HG03175 (cell line): ENCODE measurements at regions not wholly inside any gene's neighbourhood (a gene's known extent, or its start where the extent isn't known, plus 50 kb on each side); places are given as distances from the start of the nearest gene placed in this dataset.
"Not testable (repeated sequence)": the region's sequence is repeated elsewhere in the genome, so short reads cannot be mapped to it uniquely, and the experiment has no call there.

ENCODE experiments used
- ATAC-seq: cut with Tn5 transposase; IDR thresholded peaks from one replicate; pipeline ENCODE4 v1.9.1; 2021; ENCODE audit warnings: mild to moderate bottlenecking, moderate library complexity; ENCODE audit not compliant: unreplicated experiment

- ATAC-seq, result no peak
Observed at GRCh38 chr4:127518046-127518445, 114.7 kb upstream of the INTU start.

GRCh38 chr4:127521463-127521862 lies 111.3 kb upstream of the INTU start:
- ATAC-seq, result no peak

- ATAC-seq, result no peak
Observed at GRCh38 chr4:127523369-127523768, 109.4 kb upstream of the INTU start.

GRCh38 chr4:127525608-127526007 lies 107.1 kb upstream of the INTU start:
- no peak for ATAC-seq

GRCh38 chr4:127528302-127528701 lies 104.5 kb upstream of the INTU start:
- ATAC-seq, result no peak

- not testable (repeated sequence) for ATAC-seq
Observed at GRCh38 chr4:127529879-127530278, 102.9 kb upstream of the INTU start.

- ATAC-seq, result no peak
Observed at GRCh38 chr4:127533028-127533700, 99.6 kb upstream of the INTU start.

GRCh38 chr4:127534041-127534825 lies 98.5 kb upstream of the INTU start:
- no peak for ATAC-seq

GRCh38 chr4:127538016-127538415 lies 94.7 kb upstream of the INTU start:
- no peak for ATAC-seq

GRCh38 chr4:127540497-127541025 lies 92.2 kb upstream of the INTU start:
- no peak for ATAC-seq

- ATAC-seq, result no peak
Observed at GRCh38 chr4:127545271-127545670, 87.5 kb upstream of the INTU start.

- ATAC-seq, result no peak
Observed at GRCh38 chr4:127548990-127549925, 83.5 kb upstream of the INTU start.

GRCh38 chr4:127555106-127555505 lies 77.7 kb upstream of the INTU start:
- ATAC-seq, result no peak

GRCh38 chr4:127558088-127558487 lies 74.7 kb upstream of the INTU start:
- ATAC-seq, result no peak

GRCh38 chr4:127558489-127559407 lies 74.0 kb upstream of the INTU start:
- ATAC-seq, result no peak

- no peak for ATAC-seq
Observed at GRCh38 chr4:127559981-127560380, 72.8 kb upstream of the INTU start.

- no peak for ATAC-seq
Observed at GRCh38 chr4:127560755-127561154, 72.0 kb upstream of the INTU start.

- ATAC-seq, result no peak
Observed at GRCh38 chr4:127574643-127575042, 58.1 kb upstream of the INTU start.

- ATAC-seq, result no peak
Observed at GRCh38 chr4:127575888-127576287, 56.9 kb upstream of the INTU start.

- no peak for ATAC-seq
Observed at GRCh38 chr4:127578491-127578890, 54.3 kb upstream of the INTU start.
